Trophoblast cell (in vitro differentiated cells and primary cell): ENCODE measurements at regions not wholly inside any gene's neighbourhood (a gene's known extent, or its start where the extent isn't known, plus 50 kb on each side); places are given as distances from the start of the nearest gene placed in this dataset.

Experiments used
- DNase-seq, 2 donors: peaks; one replicate each; pipeline ENCODE4 v3.0.0-alpha.2; 2016
- H2AFZ ChIP-seq: 2 replicates; pipeline ENCODE4 v1.6.1; 2013; ENCODE audit warnings: low read length, moderate library complexity, mild to moderate bottlenecking; ENCODE audit not compliant: insufficient read depth, poor library complexity
- H2AK5ac ChIP-seq: 2 replicates; pipeline ENCODE4 v1.6.1; 2013; ENCODE audit warnings: mild to moderate bottlenecking, low read length
- H2BK120ac ChIP-seq: 2 replicates; pipeline ENCODE4 v1.6.1; 2013; ENCODE audit warnings: low read length, mild to moderate bottlenecking, moderate library complexity; ENCODE audit not compliant: insufficient read depth, poor library complexity
- H2BK12ac ChIP-seq: 2 replicates; pipeline ENCODE4 v1.6.1; 2013; ENCODE audit warnings: mild to moderate bottlenecking, low read length, moderate library complexity
- H2BK5ac ChIP-seq: 2 replicates; pipeline ENCODE4 v1.6.1; 2013; ENCODE audit warnings: low read length, low read depth, moderate library complexity, mild to moderate bottlenecking; ENCODE audit not compliant: poor library complexity
- H3K14ac ChIP-seq: 2 replicates; pipeline ENCODE4 v1.6.1; 2013; ENCODE audit warnings: mild to moderate bottlenecking, low read length
- H3K18ac ChIP-seq: 2 replicates; pipeline ENCODE4 v1.6.1; 2013; ENCODE audit warnings: mild to moderate bottlenecking, low read length
- H3K23ac ChIP-seq: 2 replicates; pipeline ENCODE4 v1.6.1; 2013; ENCODE audit warnings: low read length
- H3K27ac ChIP-seq: 2 replicates; pipeline ENCODE4 v1.5.1; 2013; ENCODE audit warnings: low read depth, mild to moderate bottlenecking, inconsistent platforms, low read length, moderate library complexity
- H3K27me3 ChIP-seq: 2 replicates; pipeline ENCODE4 v1.6.1; 2013; ENCODE audit warnings: inconsistent platforms, mild to moderate bottlenecking, low read length, moderate library complexity; ENCODE audit not compliant: insufficient read depth
- H3K36me3 ChIP-seq, 2 experiments: 1 replicate in 1 of 2; 2 replicates in 1 of 2; pipeline ENCODE4 v1.6.1; 2013; ENCODE audit warnings: low read length in 2 of 2, mild to moderate bottlenecking in 2 of 2, moderate library complexity in 1 of 2; ENCODE audit not compliant: insufficient read depth in 2 of 2, control insufficient read depth in 1 of 2
- H3K4ac ChIP-seq: 2 replicates; pipeline ENCODE4 v1.6.1; 2013; ENCODE audit warnings: low read depth, mild to moderate bottlenecking, low read length, moderate library complexity
- H3K4me1 ChIP-seq, 2 experiments: 1 replicate in 1 of 2; 2 replicates in 1 of 2; pipeline ENCODE4 v1.6.1; 2013; ENCODE audit warnings: low read length in 2 of 2, mild to moderate bottlenecking in 2 of 2, moderate library complexity in 1 of 2; ENCODE audit not compliant: insufficient read depth in 2 of 2, control insufficient read depth in 1 of 2
- H3K4me2 ChIP-seq: 2 replicates; pipeline ENCODE4 v1.6.1; 2013; ENCODE audit warnings: inconsistent platforms, mild to moderate bottlenecking, low read length, moderate library complexity
- H3K4me3 ChIP-seq: 2 replicates; pipeline ENCODE4 v1.5.1; 2013; ENCODE audit warnings: mild to moderate bottlenecking, low read depth, low read length, inconsistent platforms
- H3K79me1 ChIP-seq: one replicate; pipeline ENCODE4 v1.6.1; 2013; ENCODE audit warnings: low read length
- H3K79me2 ChIP-seq: 2 replicates; pipeline ENCODE4 v1.6.1; 2013; ENCODE audit warnings: low read length, mild to moderate bottlenecking; ENCODE audit not compliant: control insufficient read depth, insufficient read depth, poor library complexity
- H3K9ac ChIP-seq: 2 replicates; pipeline ENCODE4 v1.6.1; 2013; ENCODE audit warnings: mild to moderate bottlenecking, low read length
- H3K9me3 ChIP-seq: 2 replicates; pipeline ENCODE4 v1.6.1; 2013; ENCODE audit warnings: low read depth, mild to moderate bottlenecking, control low read depth, inconsistent platforms, low read length; ENCODE audit not compliant: insufficient read depth
- H4K12ac ChIP-seq: 2 replicates; pipeline ENCODE4 v1.6.1; 2013; ENCODE audit warnings: low read depth, mild to moderate bottlenecking, low read length, moderate library complexity
- H4K8ac ChIP-seq: 2 replicates; pipeline ENCODE4 v1.6.1; 2013; ENCODE audit warnings: low read depth, mild to moderate bottlenecking, low read length, moderate library complexity
- H4K91ac ChIP-seq: one replicate; pipeline ENCODE4 v1.6.1; 2013; ENCODE audit warnings: low read depth, mild to moderate bottlenecking, low read length, moderate library complexity
- WGBS: extraction: QIAGEN DNeasy Blood & Tissue Kit; methylation state at CpG from one replicate; pipeline ENCODE4 v1.1.7; 2013; ENCODE audit warnings: missing lambda C conversion rate; ENCODE audit not compliant: insufficient read length, insufficient coverage; ENCODE audit errors: extremely low coverage; 5-methylcytosine and 5-hydroxymethylcytosine counted together

- Histone ChIP-seq H3K18ac (no peak overlapping the region), H3K14ac (no peak overlapping the region), H3K4ac (no peak overlapping the region), H3K9me3 (no peaks in the 10 kb centered on the region), H3K27me3 (no peaks in the 10 kb centered on the region), H2BK5ac (no peak overlapping the region), H2AK5ac (no peak overlapping the region), H3K4me2 (no peak overlapping the region), H4K8ac (no peak overlapping the region), H3K79me1 (no peaks in the 10 kb centered on the region), H3K9ac (no peak overlapping the region), H2AFZ (no peak overlapping the region), H2BK120ac (no peak overlapping the region), H3K36me3 (no peaks in the 10 kb centered on the region), H3K79me2 (no peaks in the 10 kb centered on the region), H3K4me1 (no peaks in the 10 kb centered on the region), H3K23ac (no peak overlapping the region), H3K27ac (no peak overlapping the region), H2BK12ac (no peak overlapping the region), H4K91ac (no peak overlapping the region), H4K12ac (no peak overlapping the region), H3K4me3 (no peak overlapping the region)
- WGBS, result no CpG with 5 or more reads among the region's 3 CpGs
- DNase-seq, result no peak
Observed at GRCh38 chr12:28827861-28828260, 321.2 kb upstream of the FAR2 start.

DNA sequence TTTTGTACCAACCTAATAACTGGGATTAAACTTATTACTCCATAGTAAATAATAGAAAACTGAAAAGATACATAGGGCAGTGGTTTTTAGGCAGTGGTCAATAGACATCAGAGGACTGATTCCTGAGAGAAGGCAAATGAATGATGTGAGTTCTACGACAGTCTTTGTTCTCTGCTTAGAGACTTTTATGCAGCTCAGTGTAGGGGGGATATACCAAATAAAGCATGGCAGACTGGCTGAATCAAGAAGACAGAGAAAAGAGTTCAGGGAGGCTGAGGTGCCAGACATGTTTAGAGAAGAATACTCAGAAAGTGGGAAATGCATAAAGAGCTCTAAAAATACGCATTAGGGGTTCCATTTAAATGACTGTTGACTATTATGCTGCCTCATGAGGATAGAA, 320.8 kb upstream of the FAR2 start:
- Histone ChIP-seq H3K4me3 (no peak overlapping the region), H2BK5ac (no peak overlapping the region), H3K79me1 (no peaks in the 10 kb centered on the region), H4K8ac (no peak overlapping the region), H3K27ac (no peak overlapping the region), H2AK5ac (no peak overlapping the region), H2BK12ac (no peak overlapping the region), H2AFZ (no peak overlapping the region), H3K4me2 (no peak overlapping the region), H3K27me3 (no peaks in the 10 kb centered on the region), H3K14ac (no peak overlapping the region), H3K9ac (no peak overlapping the region), H3K79me2 (no peaks in the 10 kb centered on the region), H3K9me3 (no peaks in the 10 kb centered on the region), H3K4ac (no peak overlapping the region), H3K36me3 (no peaks in the 10 kb centered on the region), H3K18ac (no peak overlapping the region), H4K12ac (no peak overlapping the region), H4K91ac (no peak overlapping the region), H3K4me1 (no peaks in the 10 kb centered on the region), H3K23ac (no peak overlapping the region), H2BK120ac (no peak overlapping the region)
- WGBS, result no CpG with 5 or more reads among the region's 2 CpGs
- no peak for DNase-seq

- Histone ChIP-seq H2AK5ac (no peak overlapping the region), H2BK120ac (no peak overlapping the region), H3K36me3 (no peaks in the 10 kb centered on the region), H3K79me1 (no peaks in the 10 kb centered on the region), H4K91ac (no peak overlapping the region), H3K4me2 (no peak overlapping the region), H3K4ac (no peak overlapping the region), H3K23ac (no peak overlapping the region), H3K4me1 (no peaks in the 10 kb centered on the region), H3K79me2 (no peaks in the 10 kb centered on the region), H3K9me3 (no peaks in the 10 kb centered on the region), H3K27me3 (no peaks in the 10 kb centered on the region), H4K8ac (no peak overlapping the region), H3K18ac (no peak overlapping the region), H3K27ac (no peak overlapping the region), H3K9ac (no peak overlapping the region), H4K12ac (no peak overlapping the region), H3K14ac (no peak overlapping the region), H3K4me3 (no peak overlapping the region), H2BK5ac (no peak overlapping the region), H2BK12ac (no peak overlapping the region), H2AFZ (no peak overlapping the region)
- WGBS, result no CpG with 5 or more reads among the region's 11 CpGs
- DNase-seq, result no peak
Observed at GRCh38 chr12:28830491-28830890, 318.6 kb upstream of the FAR2 start.

DNA sequence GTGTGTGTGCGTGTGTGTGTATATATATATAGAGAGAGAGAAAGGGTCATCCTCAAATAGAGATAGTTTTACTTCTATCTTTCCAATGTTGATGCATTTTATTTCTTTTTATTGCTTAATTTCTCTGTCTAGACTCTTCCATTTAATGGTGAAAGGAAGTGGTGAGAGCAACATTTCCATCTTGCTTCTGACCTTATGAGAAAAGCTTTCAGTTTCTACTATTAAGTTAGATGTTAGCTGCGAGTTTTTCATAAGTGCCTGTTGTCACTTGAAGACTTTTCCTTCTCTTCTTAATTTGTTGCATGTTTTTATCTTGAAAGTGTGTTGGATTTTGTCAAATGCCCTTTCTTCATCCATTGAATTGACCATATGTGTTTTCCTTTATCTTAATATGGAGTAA, 304.4 kb upstream of the FAR2 start:
- Histone ChIP-seq H2BK5ac (no peak overlapping the region), H3K4ac (no peak overlapping the region), H3K4me3 (no peak overlapping the region)

More for the DNA sequence above, 304.4 kb upstream of the FAR2 start:
- H2BK12ac ChIP-seq, result no peak overlapping the region
- no CpG with 5 or more reads among the region's 2 CpGs for WGBS
- no peaks in the 10 kb centered on the region for H3K36me3 ChIP-seq
- H3K79me2 ChIP-seq, result no peaks in the 10 kb centered on the region
- DNase-seq, result no peak
- no peaks in the 10 kb centered on the region for H3K9me3 ChIP-seq
- no peak overlapping the region for H3K18ac ChIP-seq
- H4K91ac ChIP-seq, result no peak overlapping the region
- H3K9ac ChIP-seq, result no peak overlapping the region
- no peaks in the 10 kb centered on the region for H3K79me1 ChIP-seq
- no peak overlapping the region for H3K4me2 ChIP-seq
- no peak overlapping the region for H2AK5ac ChIP-seq
- no peak overlapping the region for H4K12ac ChIP-seq
- no peaks in the 10 kb centered on the region for H3K4me1 ChIP-seq
- no peak overlapping the region for H2AFZ ChIP-seq
- H3K27me3 ChIP-seq, result no peaks in the 10 kb centered on the region
- H3K27ac ChIP-seq, result no peak overlapping the region
- no peak overlapping the region for H3K14ac ChIP-seq
- H2BK120ac ChIP-seq, result no peak overlapping the region
- no peak overlapping the region for H3K23ac ChIP-seq
- H4K8ac ChIP-seq, result no peak overlapping the region
